ENCODE measurements at regions not wholly inside any gene's neighbourhood (a gene's known extent, or its start where the extent isn't known, plus 50 kb on each side); places are given as distances from the start of the nearest gene placed in this dataset.

- Histone ChIP-seq H3K36me3 (ENCODE audit: insufficient read depth, low read length) (no peaks in the 10 kb centered on the region), H4K20me1 (ENCODE audit: insufficient read depth, low read length) (no peaks in the 10 kb centered on the region), H3K4me1 (ENCODE audit: insufficient read depth, low read length) (no peaks in the 10 kb centered on the region), H3K79me2 (ENCODE audit: insufficient read depth, low read length) (no peaks in the 10 kb centered on the region), H3K9me3 (ENCODE audit: low read depth, low read length) (peaks cover 2% of the 10 kb centered on the region), H2AFZ (ENCODE audit: low read length) (no peak overlapping the region), H3K27ac (ENCODE audit: low read depth, low read length) (no peak overlapping the region), H3K4me2 (ENCODE audit: insufficient read depth, low read length) (no peak overlapping the region), H3K27me3 (ENCODE audit: insufficient read depth, low read length) (no peaks in the 10 kb centered on the region), H3K4me3 (ENCODE audit: insufficient read depth, low read length) (no peak overlapping the region)
- DNase-seq (ENCODE audit: insufficient read length, low spot score, missing footprints), result no peak
- TF ChIP-seq CTCF (IDR thresholded peaks at IDR 0.05; ENCODE audit: extremely low read depth, low read depth, low read length), result no peak
Observed at GRCh38 chr1:4053160-4053748, 153.2 kb upstream of the C1orf174 start.

GRCh38 chr1:4053774-4054173 is 153.7 kb upstream of the C1orf174 start:
- Histone ChIP-seq H3K4me2 (ENCODE audit: insufficient read depth, low read length) (no peak overlapping the region), H3K27me3 (ENCODE audit: insufficient read depth, low read length) (no peaks in the 10 kb centered on the region), H4K20me1 (ENCODE audit: insufficient read depth, low read length) (no peaks in the 10 kb centered on the region), H3K4me3 (ENCODE audit: insufficient read depth, low read length) (no peak overlapping the region), H3K36me3 (ENCODE audit: insufficient read depth, low read length) (no peaks in the 10 kb centered on the region), H3K27ac (ENCODE audit: low read depth, low read length) (no peak overlapping the region), H3K4me1 (ENCODE audit: insufficient read depth, low read length) (no peaks in the 10 kb centered on the region), H3K9me3 (ENCODE audit: low read depth, low read length) (peaks cover 2% of the 10 kb centered on the region), H2AFZ (ENCODE audit: low read length) (no peak overlapping the region), H3K79me2 (ENCODE audit: insufficient read depth, low read length) (no peaks in the 10 kb centered on the region)
- TF ChIP-seq CTCF (IDR thresholded peaks at IDR 0.05; ENCODE audit: extremely low read depth, low read depth, low read length), result no peak
- DNase-seq (ENCODE audit: insufficient read length, low spot score, missing footprints), result no peak

- H3K4me1 ChIP-seq (ENCODE audit: insufficient read depth, low read length), result no peaks in the 10 kb centered on the region
- no peak overlapping the region for H2AFZ ChIP-seq (ENCODE audit: low read length)
- H3K4me2 ChIP-seq (ENCODE audit: insufficient read depth, low read length), result no peak overlapping the region
- H4K20me1 ChIP-seq (ENCODE audit: insufficient read depth, low read length), result no peaks in the 10 kb centered on the region
- peaks cover 2% of the 10 kb centered on the region for H3K9me3 ChIP-seq (ENCODE audit: low read depth, low read length)
- DNase-seq (ENCODE audit: insufficient read length, low spot score, missing footprints), result no peak
- H3K4me3 ChIP-seq (ENCODE audit: insufficient read depth, low read length), result no peak overlapping the region
- H3K27me3 ChIP-seq (ENCODE audit: insufficient read depth, low read length), result no peaks in the 10 kb centered on the region
- no peaks in the 10 kb centered on the region for H3K36me3 ChIP-seq (ENCODE audit: insufficient read depth, low read length)
- TF ChIP-seq CTCF (IDR thresholded peaks at IDR 0.05; ENCODE audit: extremely low read depth, low read depth, low read length), result no peak
- no peak overlapping the region for H3K27ac ChIP-seq (ENCODE audit: low read depth, low read length)
- H3K79me2 ChIP-seq (ENCODE audit: insufficient read depth, low read length), result no peaks in the 10 kb centered on the region
Observed at GRCh38 chr1:4055294-4055967, 155.4 kb upstream of the C1orf174 start.

GRCh38 chr1:4056422-4056821 is 156.3 kb upstream of the C1orf174 start:
- Histone ChIP-seq H3K27me3 (ENCODE audit: insufficient read depth, low read length) (no peaks in the 10 kb centered on the region), H3K9me3 (ENCODE audit: low read depth, low read length) (peaks cover under 1% of the 10 kb centered on the region), H3K27ac (ENCODE audit: low read depth, low read length) (no peak overlapping the region)

More at GRCh38 chr1:4056422-4056821, 156.3 kb upstream of the C1orf174 start:
- Histone ChIP-seq H3K79me2 (ENCODE audit: insufficient read depth, low read length) (no peaks in the 10 kb centered on the region), H3K4me1 (ENCODE audit: insufficient read depth, low read length) (no peaks in the 10 kb centered on the region), H2AFZ (ENCODE audit: low read length) (no peak overlapping the region), H3K4me2 (ENCODE audit: insufficient read depth, low read length) (no peak overlapping the region), H3K4me3 (ENCODE audit: insufficient read depth, low read length) (no peak overlapping the region), H3K36me3 (ENCODE audit: insufficient read depth, low read length) (no peaks in the 10 kb centered on the region), H4K20me1 (ENCODE audit: insufficient read depth, low read length) (no peaks in the 10 kb centered on the region)
- no peak for TF ChIP-seq CTCF (IDR thresholded peaks at IDR 0.05; ENCODE audit: extremely low read depth, low read depth, low read length)
- DNase-seq (ENCODE audit: insufficient read length, low spot score, missing footprints), result peak; percentile 39

Measured in osteoblast (primary cell).